ENCODE measurements at regions not wholly inside any gene's neighbourhood (a gene's known extent, or its start where the extent isn't known, plus 50 kb on each side); places are given as distances from the start of the nearest gene placed in this dataset.

DNA sequence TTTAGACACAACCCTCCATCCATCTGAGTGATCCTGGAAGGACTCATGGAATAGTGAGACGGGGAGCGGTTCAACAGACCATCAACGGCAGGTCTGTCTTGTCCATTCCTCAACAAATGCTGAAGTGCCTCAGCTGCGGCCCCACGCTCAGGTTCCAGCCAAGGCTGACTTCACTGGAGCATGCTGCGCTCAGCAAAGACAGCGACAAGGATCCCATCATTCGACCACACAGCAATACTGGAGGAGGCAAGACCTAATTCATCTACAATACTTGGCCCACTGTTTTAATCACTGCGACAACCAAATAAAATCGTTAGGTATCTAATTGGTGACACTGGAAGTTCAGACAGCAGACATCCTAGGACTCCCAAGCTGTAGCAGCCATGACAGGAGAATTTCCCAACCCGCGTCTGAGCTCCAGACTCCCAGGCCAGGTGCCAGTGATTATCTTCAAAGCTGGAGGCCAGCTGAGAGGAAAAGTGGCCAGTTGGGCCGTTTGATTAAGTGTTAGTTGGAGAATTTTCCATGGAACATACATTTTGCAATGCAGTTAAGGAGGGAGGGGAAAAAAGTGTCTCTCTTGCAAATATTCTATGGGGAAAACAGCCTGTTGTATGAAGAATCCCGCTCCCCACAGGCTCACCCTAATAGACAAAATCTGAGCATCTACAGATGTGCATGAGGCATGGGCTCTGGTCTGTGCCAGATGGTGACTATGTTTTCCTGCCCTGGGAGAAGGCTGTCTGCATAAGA, 92.5 kb upstream of the SLC35G4 start:
- no peak for TF ChIP-seq POLR2A (IDR thresholded peaks at IDR 0.05; ENCODE audit: low read length)
- no peak for TF ChIP-seq GATA1 (IDR thresholded peaks at IDR 0.05; ENCODE audit: low read depth, low read length)
